Pons (tissue), 1 donor: ENCODE measurements at regions not wholly inside any gene's neighbourhood (a gene's known extent, or its start where the extent isn't known, plus 50 kb on each side); places are given as distances from the start of the nearest gene placed in this dataset.
"Not testable (repeated sequence)": the region's sequence is repeated elsewhere in the genome, so short reads cannot be mapped to it uniquely, and the experiment has no call there.

ENCODE experiments used
- DNase-seq: peaks from one replicate; pipeline ENCODE4 v3.0.0-alpha.2; 2016; ENCODE audit warnings: low spot score

DNA sequence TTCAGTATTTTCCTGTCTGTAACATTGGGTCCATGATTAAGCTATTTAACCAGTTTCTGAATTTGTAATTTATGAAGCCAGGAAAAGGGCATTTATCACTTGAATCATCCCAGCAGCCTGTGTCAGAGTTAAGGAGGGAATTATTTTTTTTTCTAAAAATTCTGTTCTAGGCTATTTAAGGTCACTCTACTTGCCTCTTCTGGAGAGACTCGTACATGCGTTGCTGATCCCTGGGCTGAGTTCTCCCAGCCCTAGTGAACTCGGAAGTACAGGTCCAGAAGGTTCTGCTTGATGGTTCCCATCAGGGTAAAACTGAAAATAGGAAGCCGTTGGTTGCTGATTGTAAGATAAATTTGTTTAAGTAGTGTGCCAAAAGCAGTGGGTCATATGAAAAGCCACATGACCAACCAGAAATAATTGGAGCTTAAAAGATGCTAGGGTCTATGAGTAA lies 90.7 kb downstream of the GPR88 start:
- no peak for DNase-seq

DNA sequence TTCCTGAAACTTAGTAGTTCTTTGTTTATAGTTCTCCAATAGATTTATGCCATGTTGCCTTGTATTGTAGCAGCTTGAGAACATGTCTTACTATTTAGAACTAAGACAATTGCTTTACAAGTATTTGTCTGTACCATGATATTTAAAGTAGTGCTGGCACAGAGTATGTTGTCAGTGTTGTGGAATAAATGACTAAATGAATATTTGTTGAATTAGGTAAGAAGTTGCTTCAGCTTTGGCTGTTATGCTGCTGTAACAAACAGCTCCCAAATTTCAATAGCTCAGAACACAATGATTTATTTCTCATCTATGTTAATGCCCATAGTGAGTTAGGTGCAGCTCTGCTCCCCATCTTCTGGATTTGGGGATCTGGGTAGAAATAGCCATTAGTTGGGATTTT lies 90.2 kb upstream of the VCAM1 start:
- no peak for DNase-seq

DNA sequence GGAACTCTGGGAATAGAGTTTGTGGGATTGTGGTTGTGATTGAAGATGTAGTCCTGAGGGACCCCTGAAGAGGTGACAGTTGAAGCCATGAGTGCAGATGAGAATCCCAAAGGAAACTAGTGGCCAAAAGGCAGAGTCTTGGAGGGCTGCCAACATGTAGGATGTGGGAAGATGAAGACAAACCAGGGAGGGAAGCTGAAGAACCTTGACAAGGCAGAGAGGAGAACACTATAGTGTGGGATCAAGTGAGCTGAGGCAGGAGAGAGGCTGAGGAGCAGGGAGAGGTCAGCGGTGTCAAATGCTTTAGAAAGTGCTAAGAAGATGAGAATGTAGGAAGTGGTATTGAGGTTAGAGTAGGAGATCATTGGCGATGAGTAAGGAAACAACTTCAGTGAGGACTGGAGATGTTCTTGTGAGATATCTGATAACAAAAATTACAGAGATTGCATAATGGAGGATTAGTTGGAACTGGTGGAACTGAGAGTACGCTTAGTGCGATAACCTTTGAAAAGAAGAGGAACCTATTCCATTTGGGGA lies 88.5 kb upstream of the VCAM1 start:
- no peak for DNase-seq

DNA sequence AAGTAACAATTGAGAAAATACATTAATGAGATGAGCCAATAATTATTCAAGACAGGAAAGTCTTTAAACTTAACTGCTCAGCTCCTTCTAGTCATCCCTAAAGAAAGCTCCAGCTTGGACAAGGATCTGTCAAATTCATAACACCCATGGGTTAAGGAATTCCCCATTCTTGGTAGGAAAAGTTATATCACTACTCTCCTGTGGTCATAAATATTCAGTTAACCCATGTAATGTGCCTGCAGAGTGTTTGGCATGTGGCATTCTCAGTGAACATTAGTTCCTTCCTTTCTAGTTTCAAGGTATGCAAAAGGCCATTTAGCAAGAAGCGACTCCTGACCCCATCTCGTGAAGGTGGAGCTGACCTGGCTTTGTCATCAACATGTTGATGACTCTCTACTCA lies 76.7 kb upstream of the VCAM1 start:
- DNase-seq = no peak

DNA sequence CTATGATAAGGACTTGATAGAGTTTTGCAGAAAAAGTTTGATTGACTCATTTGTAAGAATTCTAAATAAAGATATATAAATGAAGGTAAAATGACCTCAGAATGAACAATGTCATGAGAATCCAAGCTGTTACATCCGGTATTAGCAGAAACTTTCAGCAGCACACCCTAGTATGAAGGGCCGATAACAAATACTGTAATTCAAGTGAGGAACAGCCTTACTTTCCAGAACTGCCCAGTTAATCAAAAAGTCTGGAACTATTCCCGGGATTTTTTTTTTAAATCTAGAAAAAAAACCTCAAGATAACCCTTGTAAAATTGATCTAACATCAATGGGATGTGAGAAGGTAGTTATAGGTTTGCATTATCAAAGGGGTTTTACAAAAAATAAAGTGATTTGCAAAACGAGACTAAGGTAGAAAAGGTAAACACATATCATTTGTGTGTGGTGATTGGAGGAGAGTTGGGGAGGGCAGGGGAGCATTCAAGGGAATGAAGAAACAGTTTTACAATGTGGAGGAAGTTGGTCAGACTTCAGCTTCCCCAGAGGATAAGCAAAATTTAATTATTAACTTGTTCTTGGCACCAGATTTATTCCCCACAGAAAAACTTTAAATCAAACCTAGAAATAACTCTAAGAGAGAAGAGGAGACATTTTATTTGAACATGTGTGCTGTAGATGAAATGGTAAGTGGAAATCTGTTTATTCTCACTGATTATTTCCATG lies 75.9 kb upstream of the VCAM1 start:
- DNase-seq = no peak

DNA sequence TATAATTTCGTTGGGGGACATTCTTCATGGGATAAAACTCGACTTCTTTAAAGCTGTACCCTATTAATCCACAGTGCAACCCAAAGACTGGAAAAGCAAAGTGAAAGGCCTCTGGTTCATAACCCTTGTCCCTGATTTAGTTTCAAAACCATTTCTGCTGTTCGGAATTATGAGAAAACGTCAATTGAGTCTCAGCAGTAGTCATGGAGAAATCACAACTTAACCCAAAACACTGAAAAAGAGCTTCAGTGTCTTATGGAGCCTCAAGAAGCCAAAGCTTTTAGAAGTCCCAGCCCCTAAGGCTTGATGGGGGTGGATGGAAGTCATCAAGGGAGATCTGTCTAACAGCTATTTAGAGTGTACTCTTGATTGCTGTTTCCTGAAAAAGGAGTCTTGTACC lies 73.5 kb upstream of the VCAM1 start:
- no peak for DNase-seq

DNA sequence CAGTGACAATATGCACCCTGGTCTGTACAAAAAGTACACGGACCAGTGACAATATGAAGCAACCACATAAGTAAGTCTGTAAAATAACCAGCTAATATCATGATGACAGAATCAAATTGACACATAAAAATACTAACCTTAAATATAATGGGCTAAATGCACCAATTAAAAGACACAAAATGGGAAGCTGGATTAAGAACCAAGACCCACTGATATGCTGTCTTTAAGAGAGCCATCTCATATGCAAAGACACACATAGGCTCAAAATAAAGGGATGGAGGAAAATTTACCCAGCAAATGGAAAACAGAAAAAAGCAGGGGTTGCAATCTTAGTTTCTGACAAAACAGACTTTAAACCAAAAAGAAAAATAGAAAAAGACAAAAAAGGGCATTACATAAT lies 70.4 kb upstream of the VCAM1 start:
- DNase-seq = no peak

DNA sequence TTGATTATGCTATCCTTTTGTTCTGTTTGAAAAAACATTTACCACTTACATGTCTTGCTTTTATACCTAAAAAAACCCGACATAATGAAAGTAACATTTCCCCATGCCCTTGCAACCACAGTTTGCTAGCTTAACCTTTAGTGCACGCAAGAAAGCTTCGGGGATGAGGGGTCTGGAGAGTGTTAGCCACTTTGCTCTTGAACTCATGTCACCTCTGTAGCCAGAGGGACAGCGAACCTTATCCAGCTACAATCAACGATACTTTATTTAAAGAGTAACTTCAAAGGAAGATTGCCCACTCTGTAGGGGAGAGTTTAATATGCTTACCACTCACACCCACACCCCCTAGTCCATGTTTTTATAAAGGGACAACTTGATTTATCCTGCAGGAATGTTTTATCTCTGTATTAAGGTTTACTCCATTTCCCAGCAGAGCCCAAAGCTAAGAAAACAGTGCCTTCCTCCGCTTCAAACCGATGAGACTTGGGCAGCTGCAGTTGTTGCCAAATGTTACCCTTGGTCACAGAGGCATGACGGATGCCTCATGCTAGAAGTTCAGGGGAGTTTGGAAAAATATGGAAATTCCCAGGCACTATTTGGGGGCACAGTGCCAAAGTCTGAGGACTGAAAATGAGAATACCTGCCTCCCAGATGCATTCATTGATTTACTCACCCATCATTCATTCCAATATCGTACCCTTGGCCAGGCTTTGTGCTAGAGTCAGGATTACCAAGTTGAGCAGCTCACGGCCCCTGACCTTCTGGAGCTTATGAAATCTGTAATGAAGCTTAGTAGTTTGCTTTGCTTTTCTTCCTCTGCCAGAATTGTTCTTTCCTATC lies 61.4 kb upstream of the VCAM1 start:
- no peak for DNase-seq

DNA sequence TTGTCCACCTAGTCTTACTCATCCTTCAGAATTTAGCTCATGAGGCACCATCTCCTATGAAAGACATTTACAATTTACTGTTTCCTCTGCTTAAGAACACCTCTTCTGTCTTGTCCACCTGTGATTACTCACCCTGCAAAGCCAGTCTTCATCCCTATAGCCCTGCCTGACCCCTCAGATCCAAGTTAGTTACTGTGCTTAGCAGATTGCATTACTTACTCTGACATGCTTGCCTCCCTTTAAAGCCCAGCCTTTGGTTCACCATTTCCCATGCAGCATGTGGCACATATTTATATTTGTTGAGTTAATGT lies 60.9 kb upstream of the VCAM1 start:
- no peak for DNase-seq

DNA sequence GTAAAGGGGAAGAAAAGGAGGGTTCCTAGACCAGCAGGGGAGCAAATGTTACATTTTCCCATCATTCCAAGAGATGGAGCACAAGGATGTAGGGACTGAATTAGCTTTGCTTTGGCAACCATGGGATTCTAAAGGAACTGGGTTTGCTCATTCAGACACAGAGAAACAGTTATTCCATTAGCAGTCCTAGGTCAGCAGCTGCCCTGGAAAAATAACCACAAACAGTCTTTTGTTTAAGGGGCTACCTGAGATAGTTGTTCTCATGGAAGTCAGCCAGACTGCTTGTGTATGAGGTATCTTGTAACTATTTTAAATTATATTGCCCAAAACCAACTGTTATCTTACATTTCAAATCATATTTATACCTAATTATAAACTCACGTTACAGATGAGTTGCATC lies 58.4 kb upstream of the VCAM1 start:
- DNase-seq = no peak

DNA sequence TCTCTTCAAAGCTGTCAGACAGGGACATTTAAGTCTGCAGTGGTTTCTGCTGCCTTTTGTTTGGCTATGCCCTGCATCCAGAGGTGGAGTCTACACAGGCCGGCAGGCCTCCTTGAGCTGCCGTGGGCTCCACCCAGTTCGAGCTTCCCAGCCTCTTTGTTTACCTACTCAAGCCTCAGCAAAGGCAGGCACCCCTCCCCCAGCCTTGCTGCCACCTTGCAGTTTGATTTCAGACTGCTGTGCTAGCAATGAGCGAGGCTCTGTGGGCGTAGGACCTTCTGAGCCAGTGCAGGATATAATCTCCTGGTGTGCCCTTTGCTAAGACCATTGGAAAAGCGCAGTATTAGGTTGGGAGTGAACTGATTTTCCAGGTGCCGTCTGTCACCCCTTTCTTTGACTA lies 51.0 kb upstream of the VCAM1 start:
- not testable (repeated sequence) for DNase-seq
